NCI-H2227 (cell line): ENCODE measurements at regions not wholly inside any gene's neighbourhood (a gene's known extent, or its start where the extent isn't known, plus 50 kb on each side); places are given as distances from the start of the nearest gene placed in this dataset.
"Not testable (repeated sequence)": the region's sequence is repeated elsewhere in the genome, so short reads cannot be mapped to it uniquely, and the experiment has no call there.

Experiments
- DNase-seq: peaks from one replicate; lab custom pipeline; 2025; ENCODE audit not compliant: unreplicated experiment; lab: John Stamatoyannopoulos, UW

GRCh38 chr10:28986117-28986792 is 302.6 kb upstream of the LYZL1 start:
- no peak for DNase-seq

- no peak for DNase-seq
Observed at GRCh38 chr10:28986856-28987255, 302.0 kb upstream of the LYZL1 start.

DNA sequence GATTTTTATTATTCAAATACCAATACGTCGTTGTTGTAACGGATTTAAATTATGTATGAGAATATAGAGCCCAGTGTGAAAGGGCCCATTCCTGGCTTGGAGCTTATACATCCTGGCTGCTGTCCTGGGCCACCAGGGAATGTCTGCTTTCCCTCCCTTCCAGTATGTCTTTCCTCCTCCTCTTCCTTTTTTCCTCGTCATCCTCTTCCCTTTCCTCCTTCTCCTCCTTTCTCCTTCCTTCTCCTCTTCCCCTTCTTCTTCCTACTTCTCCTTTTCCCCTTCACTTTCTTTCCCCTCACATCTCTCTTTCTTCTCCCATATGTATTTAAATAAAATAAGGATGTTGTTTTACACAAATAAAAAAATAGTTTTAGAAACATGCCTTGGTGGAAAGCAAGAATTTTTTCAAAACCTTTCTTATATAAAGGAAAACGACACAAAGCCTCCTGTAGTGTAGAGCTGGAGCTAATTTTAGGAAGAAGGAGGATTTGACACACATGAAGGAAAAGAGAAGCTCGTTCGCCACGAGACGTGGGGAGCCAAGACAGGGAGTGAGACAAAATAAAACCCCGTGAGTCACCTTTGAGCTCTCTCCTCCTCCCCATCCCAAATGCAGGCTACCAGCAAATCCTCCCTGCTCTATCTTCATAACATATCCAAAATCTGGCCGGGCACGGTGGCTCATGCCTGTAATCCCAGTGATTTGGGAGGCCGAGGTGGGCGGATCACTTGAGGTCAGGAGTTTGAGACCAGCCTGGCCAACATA is 301.1 kb upstream of the LYZL1 start:
- no peak for DNase-seq

DNA sequence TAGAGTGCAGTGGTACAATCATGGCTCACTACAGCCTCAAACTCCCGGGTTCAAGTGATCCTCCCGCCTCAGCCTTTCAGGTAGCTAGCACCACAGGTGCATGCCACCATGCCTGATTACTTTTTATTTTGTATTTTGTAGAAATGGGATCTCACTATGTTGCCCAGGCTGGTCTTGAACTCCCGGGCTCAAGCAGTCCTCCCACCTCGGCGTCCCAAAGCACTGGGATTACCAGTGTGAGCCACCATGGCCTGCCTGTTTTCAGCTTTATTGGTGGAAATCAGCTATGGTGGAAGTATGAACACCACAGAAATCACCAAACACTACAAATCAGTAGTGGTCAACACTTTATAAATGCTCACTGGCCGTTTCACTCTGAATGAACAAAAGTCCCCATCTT is 299.9 kb upstream of the LYZL1 start:
- no peak for DNase-seq

DNA sequence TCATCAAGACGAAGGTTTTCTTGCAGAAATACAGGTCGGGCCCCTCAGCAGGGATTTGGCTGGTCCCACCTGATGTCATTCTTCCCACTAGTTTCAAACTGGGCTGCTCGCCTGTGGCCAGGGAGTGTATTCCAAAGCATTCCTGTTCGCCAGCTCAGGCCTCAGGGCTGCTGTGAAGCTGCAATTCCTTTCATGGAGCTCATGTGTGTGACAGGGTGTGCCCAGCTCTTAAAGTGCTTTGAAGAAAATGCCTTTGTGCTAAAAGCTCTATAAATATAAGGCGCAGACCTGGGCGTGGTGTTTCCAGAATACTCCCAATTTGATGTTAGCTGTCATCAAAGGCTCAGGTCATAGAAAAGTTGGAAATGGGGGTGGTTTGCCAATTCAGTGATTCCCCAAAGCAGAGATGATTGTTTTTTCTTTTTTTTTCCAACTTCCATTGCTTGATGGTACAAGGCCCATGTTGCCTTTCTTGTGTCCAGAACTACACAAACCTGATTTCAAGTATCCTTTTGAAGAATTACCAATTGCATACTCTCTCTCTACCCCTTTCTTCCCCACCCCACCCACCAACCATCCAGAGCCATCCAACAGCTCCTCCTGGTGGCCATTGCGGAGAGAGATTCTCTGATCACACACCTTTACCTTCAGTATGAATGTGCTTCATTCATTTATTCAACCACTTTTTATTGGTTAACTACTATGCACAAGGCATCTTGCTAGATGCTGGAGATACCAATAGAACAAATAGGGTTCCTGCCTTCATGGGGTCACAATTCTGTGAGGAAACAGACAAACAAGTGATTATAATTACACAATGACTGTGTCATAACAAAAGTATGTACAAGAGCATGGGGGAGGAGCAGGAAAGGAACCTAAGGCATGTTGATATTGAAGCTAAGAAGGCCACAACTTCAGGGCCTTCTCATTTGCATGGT is 297.3 kb upstream of the LYZL1 start:
- DNase-seq, result no peak

DNA sequence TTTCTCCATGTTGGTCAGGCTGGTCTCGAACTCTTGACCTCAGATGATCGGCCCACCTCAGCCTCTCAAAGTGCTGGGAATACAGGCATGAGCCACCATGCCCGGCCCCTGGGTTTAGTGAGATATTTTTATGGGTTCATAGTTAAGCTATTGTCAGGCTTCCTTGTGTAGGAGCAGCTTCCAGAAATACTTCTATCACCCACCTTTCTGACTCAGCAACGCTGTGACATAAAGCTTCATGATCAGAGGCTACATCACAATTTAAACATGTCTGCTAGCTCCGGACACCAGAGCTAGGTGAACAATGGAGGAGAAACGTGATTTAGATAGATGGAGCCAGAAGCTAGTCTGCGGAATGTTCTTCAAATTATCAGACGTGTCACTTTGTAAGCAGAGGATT is 295.8 kb upstream of the LYZL1 start:
- DNase-seq, result no peak

DNA sequence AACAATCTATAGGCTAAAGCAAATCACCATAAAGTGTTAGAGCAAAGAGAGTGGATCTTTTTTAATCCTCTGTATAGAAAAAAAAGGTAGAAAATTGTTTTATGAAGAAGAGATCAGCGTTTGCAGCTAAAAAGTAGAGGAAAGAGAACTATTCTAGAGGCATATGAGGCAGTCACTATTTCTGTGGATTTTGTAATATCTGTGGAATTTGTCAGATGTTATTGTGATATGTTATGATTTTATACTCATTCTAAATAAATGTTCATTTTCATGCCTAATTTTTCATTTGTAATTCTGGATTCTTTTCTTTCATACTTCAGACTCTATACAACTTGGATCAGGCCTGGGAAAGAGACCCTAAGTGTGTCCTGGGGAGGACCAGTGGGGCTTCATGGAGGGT is 295.0 kb upstream of the LYZL1 start:
- no peak for DNase-seq

- DNase-seq, result not testable (repeated sequence)
Observed at GRCh38 chr10:28994802-28995201, 294.1 kb upstream of the LYZL1 start.

GRCh38 chr10:28995497-28995896 is 293.4 kb upstream of the LYZL1 start:
- DNase-seq, result no peak

DNA sequence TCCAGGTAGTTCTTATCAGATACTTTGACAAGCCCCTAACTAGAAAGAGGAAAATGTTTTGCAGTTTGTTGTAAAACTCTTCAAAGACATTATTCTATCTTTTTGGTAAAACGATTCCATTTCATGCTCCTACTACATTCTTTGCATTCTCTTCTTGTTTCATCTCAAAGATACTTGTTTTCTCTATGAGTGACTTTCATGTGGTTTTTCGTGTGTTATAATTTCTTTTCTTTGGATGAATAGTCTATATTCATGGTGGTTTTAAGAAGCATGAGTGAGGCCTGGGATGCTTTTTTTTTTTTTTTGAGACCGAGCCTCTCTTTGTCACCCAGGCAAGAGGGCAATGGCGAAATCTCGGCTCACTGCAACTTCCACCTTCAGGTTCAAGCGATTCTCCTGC is 292.5 kb upstream of the LYZL1 start:
- DNase-seq, result no peak

GRCh38 chr10:28996947-28997551 is 291.8 kb upstream of the LYZL1 start:
- no peak for DNase-seq

GRCh38 chr10:28997734-28998133 is 291.1 kb upstream of the LYZL1 start:
- no peak for DNase-seq

DNA sequence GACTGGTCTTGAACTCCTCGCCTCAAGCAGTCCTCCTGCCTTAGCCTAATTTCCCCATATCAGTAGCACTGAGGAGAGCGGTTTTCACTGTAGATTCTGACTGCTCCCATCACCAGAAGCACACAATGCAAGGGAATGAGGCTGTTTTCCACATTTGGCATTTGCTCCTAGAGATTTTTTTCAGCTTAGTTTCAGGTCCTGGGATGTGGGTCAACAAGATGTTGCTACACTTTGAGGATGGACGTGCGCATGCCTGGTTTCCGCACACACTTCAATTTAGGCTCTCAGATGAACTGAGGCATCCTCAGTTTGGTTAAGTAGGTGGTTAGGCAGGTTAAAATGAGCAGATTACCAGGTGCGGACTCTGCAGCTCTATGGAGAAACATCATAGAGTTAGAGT is 287.1 kb upstream of the LYZL1 start:
- DNase-seq, result no peak

GRCh38 chr10:29003014-29003413 is 285.9 kb upstream of the LYZL1 start:
- DNase-seq, result not testable (repeated sequence)

DNA sequence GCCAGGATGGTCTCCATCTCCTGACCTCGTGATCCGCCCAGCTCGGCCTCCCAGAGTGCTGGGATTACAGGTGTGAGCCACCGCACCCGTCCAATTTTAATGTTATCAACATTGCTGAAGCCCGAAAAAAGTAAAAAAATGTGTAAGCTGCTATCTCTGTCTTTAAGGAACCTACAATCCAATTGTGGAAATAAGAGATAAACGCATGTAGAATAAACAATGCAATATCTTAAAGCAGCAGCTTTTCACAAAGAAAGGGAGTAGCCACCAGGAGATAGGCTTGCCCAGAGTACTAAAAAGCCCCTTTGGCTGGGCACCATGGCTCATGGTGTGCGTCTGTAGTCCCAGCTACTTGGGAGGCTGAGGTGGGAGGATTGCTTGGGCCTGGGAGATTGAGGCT is 282.9 kb upstream of the LYZL1 start:
- DNase-seq, result no peak

DNA sequence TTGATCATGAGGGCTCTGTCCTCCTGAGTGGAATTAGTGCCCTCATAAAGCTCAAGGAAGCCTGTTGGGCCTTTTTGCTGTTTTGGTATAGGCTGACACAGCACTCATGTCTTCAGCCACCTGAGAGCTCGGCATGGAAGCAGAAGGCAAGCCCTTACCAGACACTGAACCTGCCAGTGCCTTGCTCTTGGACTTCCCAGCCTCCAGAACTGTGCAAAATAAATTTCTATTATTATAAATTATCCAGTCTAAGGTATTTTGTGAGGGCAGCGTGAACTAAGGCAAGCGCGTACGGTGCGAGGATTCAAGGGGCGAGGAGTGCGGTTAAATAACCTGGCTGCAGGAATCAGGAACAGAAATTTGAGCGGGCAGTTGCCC is 281.5 kb upstream of the LYZL1 start:
- no peak for DNase-seq

DNA sequence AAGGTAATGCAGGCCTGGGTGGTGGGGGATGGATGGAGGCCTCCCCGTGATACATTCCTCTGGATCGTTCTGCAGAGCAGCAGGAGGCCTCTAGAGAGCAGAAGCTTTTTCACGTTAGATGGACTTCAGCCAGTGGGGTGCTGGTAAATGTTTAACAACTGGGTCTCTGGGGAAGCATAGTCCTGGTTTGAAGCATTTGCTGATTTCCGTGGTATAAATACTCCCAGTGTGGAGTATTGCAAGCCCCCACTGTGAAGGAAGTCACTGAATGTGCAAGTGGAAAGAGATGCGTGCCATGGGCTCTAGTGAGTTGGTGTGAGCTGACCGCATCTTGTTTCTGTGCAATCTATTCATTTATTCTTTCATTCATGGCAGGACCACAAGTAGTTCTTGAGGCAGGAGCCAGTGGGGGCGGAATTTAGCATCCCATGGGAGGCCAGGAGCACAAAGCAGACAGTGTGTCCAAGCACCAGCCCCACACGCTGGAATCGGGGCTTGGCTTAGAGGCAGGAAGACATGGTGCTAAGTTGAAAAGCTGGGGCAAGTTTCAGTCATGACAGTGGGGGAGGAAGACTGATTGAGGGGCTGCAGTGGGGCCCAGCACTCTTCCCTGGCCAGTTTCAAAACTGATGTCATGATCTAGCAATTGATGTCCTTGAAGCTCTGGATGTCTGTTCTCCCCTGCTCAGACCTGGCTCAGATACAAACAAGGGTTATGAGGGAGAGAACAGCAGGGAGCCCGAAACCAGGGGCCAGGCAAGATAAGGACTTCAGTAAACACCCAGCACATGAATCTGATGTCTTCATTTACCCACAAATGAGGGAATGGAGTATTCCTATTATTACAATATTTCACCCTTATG is 280.9 kb upstream of the LYZL1 start:
- no peak for DNase-seq

GRCh38 chr10:29009464-29009863 is 279.4 kb upstream of the LYZL1 start:
- DNase-seq, result no peak

DNA sequence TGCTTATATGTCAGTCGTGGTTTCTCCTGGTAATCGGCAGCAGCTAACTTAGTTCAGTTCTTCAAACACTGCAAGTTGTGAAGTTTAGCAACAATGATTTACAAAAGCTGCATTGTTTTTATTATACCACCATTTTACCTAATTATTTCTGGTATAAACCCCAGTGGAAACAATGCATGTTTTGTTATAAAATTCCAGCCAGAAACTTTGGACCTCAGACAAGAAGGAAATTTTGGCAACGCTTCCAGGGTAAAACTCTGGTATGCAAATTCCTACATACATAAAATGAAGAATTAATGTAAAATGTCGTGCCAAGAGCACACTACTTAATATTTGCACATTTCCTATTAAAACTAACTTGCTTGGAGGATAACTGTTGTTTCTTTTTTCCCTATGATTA is 277.4 kb upstream of the LYZL1 start:
- no peak for DNase-seq

DNA sequence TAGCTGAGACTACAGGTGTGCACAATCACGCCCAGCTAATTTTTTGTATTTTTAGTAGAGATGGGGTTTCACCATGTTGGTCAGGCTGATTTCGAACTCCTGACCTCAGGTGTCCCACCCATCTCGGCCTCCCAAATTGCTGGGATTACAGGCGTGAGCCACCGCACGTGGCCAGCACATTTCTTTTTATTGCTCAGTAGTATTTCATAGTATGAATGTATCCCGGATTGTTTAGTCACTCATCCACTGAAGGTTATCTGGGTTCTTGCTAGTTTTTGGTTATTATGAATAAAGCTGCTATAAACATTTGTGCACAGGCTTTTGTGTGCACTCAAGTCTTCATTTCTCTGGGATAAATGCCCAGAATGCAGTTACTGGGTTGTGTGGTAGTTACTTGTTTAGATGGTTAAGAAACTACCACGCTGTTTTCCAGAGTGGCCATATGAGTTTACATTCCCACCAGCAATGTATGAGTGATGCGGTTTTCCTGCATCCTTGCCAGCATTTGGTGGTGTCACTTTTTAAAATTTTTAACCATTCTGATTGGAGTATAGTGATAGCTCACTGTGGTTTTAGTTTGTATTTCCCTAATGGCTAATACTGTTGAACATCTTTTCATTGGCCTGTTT is 275.8 kb upstream of the LYZL1 start:
- DNase-seq, result no peak
